ENCODE measurements at regions not wholly inside any gene's neighbourhood (a gene's known extent, or its start where the extent isn't known, plus 50 kb on each side); places are given as distances from the start of the nearest gene placed in this dataset.

DNA sequence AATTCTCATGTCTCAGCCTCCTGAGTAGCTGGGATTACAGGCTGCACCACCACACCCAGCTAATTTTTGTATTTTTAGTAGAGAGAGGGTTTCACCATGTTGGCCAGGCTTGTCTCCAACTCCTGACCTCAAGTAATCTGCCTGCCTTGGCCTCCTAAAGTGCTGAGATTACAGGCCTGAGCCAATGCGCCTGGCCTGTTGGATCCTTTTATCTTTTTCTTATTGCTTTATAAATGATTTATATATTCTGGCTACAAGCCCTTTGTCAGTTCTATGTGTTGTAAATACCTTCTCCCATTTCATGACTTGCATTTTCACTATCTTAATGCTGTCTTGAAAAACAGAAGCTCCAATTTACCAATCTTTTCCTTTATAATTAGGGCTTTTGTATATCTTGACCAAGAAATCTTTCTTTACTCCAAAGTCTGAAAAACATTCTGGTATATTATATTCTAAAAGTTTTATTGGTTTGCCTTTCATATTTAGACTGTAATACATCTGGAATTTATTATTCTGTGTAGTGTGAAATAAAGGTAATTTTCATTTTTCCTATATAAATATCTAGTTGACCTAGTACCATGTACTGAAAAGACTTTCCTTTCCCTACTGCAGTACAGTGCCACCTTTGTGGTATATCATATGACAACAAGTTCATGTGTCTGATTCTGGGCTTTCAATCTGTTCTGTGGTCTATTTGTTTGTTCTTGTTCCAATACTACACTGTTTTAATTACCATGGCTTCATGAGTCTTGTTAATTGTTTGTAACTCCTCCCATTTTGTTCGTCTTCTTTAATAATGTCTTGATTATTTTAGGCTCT is 52.9 kb upstream of the RNU6-1 start:
- in situ Hi-C loops (cut with HindIII; ENCODE audit: low pct_unique_long_range_greater_than_20kb, low sequenced_read_pairs) = no loop called here
- no peak for DNase-seq (ENCODE audit: low read depth, low spot score)

DNA sequence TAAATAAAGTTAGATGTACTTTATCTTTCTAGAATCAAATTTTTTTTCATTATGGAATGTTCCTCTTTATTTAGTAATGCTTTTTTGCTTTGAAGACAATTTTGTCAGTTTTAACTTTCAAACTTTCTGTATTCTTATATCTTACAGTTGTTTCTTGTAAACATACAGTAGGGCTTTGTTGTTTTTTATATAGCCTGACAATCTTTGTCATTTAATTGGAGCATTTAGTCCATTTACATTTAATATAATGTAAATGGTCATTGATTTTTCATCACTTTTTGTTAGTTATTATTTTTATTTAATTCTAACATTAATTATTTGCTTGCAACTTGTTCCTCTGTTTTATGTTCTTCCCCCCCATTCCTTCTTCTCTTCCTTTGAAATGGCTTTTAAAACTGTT is 55.4 kb upstream of the RNU6-1 start:
- in situ Hi-C loops (cut with HindIII; ENCODE audit: low pct_unique_long_range_greater_than_20kb, low sequenced_read_pairs) = no loop called here
- DNase-seq (ENCODE audit: low read depth, low spot score) = no peak

- in situ Hi-C loops (cut with HindIII; ENCODE audit: low pct_unique_long_range_greater_than_20kb, low sequenced_read_pairs) = no loop called here
- no peak for DNase-seq (ENCODE audit: low read depth, low spot score)
Measured at GRCh38 chr15:67897646-67898339, 57.9 kb upstream of the RNU6-1 start.

GRCh38 chr15:67899596-67900283 is 59.9 kb upstream of the RNU6-1 start:
- DNase-seq (ENCODE audit: low read depth, low spot score) = no peak
- in situ Hi-C loops (cut with HindIII; ENCODE audit: low pct_unique_long_range_greater_than_20kb, low sequenced_read_pairs) = no loop called here

DNA sequence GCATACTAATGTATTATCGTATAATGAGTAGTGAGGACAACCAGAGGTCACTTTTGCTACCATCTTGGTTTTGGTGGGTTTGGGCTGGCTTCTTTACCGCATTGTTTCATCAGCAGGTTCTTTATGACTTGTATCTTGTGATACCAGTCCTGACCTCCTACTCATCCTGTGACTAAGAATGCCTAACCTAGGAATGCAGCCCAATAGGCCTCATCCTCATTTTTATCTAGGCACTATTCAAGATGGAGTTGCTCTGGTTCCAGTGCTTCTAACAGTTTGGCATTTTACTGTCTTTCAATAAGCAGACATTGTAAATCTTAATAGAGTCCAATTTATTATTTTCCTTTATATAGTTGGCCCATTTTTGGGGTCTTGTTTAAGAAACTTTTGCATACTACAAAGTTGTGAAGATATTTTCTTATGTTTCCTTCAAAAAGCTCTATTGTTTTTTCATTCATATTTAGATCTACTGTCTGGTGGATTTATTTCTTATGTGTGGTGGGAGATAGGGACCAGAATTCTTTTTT is 60.8 kb upstream of the RNU6-1 start:
- in situ Hi-C loops (cut with HindIII; ENCODE audit: low pct_unique_long_range_greater_than_20kb, low sequenced_read_pairs) = no loop called here
- no peak for DNase-seq (ENCODE audit: low read depth, low spot score)

GRCh38 chr15:67901922-67902321 is 62.1 kb upstream of the RNU6-1 start:
- no peak for DNase-seq (ENCODE audit: low read depth, low spot score)
- in situ Hi-C loops (cut with HindIII; ENCODE audit: low pct_unique_long_range_greater_than_20kb, low sequenced_read_pairs) = no loop called here

DNA sequence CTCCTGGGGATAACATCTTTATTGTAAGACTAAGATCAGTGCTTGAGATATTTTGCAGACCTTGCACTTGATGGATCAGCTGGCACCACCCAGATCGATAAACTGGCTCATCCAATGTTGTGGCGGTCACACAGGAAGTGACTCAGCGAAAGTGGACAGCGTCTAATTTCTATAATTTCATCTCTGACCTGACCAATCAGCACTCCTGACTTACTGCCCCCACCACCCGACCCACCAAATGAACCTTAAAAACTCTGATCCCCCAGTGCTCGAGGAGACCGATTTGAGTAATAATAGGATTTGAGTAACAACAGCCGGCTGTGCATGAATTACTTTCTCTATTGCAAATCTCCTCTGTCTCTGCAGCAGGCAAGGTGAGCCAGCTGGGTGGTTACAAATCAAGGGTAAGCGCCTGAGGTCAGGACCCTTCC is 62.7 kb upstream of the RNU6-1 start:
- in situ Hi-C loops (cut with HindIII; ENCODE audit: low pct_unique_long_range_greater_than_20kb, low sequenced_read_pairs) = no loop called here
- no peak for DNase-seq (ENCODE audit: low read depth, low spot score)

DNA sequence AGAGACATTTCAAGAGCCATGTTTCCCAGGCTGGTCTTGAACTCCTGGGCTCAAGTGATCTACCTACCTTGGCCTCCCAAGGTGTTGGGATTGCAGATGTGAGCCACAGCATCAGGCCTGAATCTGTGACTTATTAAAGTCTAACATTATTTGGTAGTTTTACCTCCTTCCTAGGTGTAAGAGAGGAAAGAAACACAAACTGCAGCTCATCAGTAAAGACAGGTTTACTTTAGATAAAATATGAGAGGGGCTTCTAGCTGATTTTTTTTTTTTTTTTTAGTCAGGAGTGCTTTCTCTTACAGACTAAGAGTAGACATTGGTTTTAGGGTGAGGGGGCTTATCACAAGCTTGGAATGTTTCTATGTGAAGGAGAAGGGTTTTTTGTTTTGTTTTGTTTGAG is 63.9 kb upstream of the RNU6-1 start:
- DNase-seq (ENCODE audit: low read depth, low spot score) = no peak
- in situ Hi-C loops (cut with HindIII; ENCODE audit: low pct_unique_long_range_greater_than_20kb, low sequenced_read_pairs) = no loop called here

DNA sequence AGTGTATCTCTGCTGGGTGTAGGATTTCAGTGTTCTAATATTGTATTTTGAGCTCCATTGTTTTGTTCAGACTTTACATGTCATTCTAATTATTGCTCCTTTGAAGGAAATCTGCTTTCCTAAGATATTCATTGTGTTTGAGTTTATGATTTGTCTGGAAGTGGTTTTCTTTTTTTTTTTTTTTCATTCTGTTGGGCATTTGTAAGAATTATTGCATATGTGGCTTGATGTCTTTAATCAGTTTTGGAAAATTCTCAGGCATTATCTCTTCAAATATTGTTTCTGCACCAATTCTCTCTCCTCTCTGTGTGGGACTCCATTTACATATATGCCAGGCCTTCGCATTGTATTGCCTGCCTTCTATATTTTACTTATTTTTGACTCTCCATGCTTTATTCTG is 65.8 kb upstream of the RNU6-1 start:
- DNase-seq (ENCODE audit: low read depth, low spot score) = no peak
- in situ Hi-C loops (cut with HindIII; ENCODE audit: low pct_unique_long_range_greater_than_20kb, low sequenced_read_pairs) = no loop called here

DNA sequence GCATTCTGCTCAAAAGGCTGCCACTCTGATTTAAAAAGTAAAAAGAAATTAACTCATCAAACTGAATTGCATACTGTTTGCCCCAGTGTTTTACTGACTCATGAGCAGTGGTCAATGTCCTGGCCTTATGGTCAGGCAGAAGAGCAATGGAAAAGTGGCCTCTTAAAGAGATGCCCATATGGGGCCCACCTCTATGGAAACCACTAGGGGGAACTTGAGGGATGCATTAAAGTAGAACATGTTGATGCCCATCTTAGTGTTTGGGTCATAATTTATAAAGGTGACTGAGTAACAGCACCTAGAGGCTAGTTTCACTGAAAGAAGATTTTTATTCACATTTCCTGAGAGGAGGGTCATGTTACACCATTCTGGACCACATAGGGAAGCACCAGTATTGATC is 66.5 kb upstream of the RNU6-1 start:
- in situ Hi-C loops (cut with HindIII; ENCODE audit: low pct_unique_long_range_greater_than_20kb, low sequenced_read_pairs) = no loop called here
- peak; percentile 48 for DNase-seq (ENCODE audit: low read depth, low spot score)

- no peak for DNase-seq (ENCODE audit: low read depth, low spot score)
- in situ Hi-C loops (cut with HindIII; ENCODE audit: low pct_unique_long_range_greater_than_20kb, low sequenced_read_pairs) = no loop called here
Measured at GRCh38 chr15:67907184-67907723, 67.4 kb upstream of the RNU6-1 start.

GRCh38 chr15:67908756-67909155 is 68.9 kb upstream of the RNU6-1 start:
- in situ Hi-C loops (cut with HindIII; ENCODE audit: low pct_unique_long_range_greater_than_20kb, low sequenced_read_pairs) = no loop called here
- no peak for DNase-seq (ENCODE audit: low read depth, low spot score)

- no peak for DNase-seq (ENCODE audit: low read depth, low spot score)
Measured at GRCh38 chr15:67911727-67912126, 71.9 kb upstream of the RNU6-1 start.

GRCh38 chr15:67914028-67914427 is 74.2 kb upstream of the RNU6-1 start:
- DNase-seq (ENCODE audit: low read depth, low spot score) = no peak
- in situ Hi-C loops (cut with HindIII; ENCODE audit: low pct_unique_long_range_greater_than_20kb, low sequenced_read_pairs) = no loop called here

More at GRCh38 chr15:67911727-67912126, 71.9 kb upstream of the RNU6-1 start:
- in situ Hi-C loops (cut with HindIII; ENCODE audit: low pct_unique_long_range_greater_than_20kb, low sequenced_read_pairs) = no loop called here

- no peak for DNase-seq (ENCODE audit: low read depth, low spot score)
Measured at GRCh38 chr15:67914537-67915460, 75.0 kb upstream of the RNU6-1 start.

DNA sequence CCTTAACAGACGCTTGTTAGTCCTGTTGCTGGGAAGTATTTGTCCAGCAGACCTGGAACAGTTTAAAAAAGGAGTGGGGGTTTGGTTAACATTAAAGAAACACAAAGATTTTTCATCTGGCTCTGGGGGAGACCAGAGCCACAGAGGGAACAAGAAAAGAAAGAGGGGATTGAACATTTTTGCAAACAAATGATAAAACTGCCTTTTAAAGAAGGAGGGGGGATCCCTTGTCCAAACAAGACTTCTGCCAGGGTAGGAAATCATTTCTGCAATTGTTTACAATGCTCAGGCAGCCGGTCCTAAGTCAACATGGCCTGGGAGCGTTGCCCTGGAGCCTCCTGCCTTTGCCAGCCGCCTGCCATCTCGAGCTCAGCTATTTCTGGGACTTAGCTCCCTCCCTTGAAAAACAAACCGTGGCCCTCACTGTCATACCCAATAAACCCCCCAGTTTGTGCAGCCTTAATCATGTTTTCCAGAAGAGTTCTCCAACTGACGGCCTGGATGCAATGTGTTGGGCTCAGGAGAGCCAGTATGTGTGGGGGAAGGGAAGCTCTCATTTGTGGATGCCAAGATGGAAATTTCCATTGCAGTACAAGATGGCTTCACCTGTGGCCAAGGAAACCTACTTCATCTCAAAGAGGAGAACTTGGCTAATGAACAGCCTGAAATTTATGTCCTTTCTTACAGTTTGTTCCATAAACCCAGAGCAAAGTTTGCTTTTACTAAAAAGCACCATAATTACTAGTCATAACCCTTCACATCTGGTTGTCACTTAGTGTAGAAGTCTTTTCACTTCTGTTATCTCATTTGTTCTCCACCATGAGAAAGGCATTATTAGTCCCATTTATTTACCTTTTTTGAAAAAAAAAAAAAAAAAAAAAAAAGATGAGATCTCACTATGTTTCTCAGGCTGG is 75.9 kb upstream of the RNU6-1 start:
- in situ Hi-C loops (cut with HindIII; ENCODE audit: low pct_unique_long_range_greater_than_20kb, low sequenced_read_pairs) = no loop called here
- no peak for DNase-seq (ENCODE audit: low read depth, low spot score)

More at GRCh38 chr15:67914537-67915460, 75.0 kb upstream of the RNU6-1 start:
- in situ Hi-C loops (cut with HindIII; ENCODE audit: low pct_unique_long_range_greater_than_20kb, low sequenced_read_pairs) = no loop called here
